HepG2 (cell line): ENCODE measurements at regions not wholly inside any gene's neighbourhood (a gene's known extent, or its start where the extent isn't known, plus 50 kb on each side); places are given as distances from the start of the nearest gene placed in this dataset.
A peak's percentile ranks its signal among the peaks of the same experiment; 100 is the strongest.

ENCODE experiments used
- ATAC-seq: fragments of 200-7000 bp; cut with Tn5 transposase; 3 replicates; pipeline ENCODE4 v1.9.1; 2020; ENCODE audit warnings: mild to moderate bottlenecking, moderate library complexity
- BruUV-seq: library from RNA; stranded (reverse); fragments of 400-500 nt; replicated peaks from 2 replicates; lab custom pipeline; 2021; lab: Mats Ljungman, UMichigan
- CTCF ChIA-PET: fragments of 300-600 bp; formaldehyde crosslinking; extraction: SDS; loops from one replicate; lab custom pipeline; 2021; ENCODE audit warnings: low total read pairs, inconsistent platforms, low intra/inter-chr PET ratio; lab: Yijun Ruan, JAX
- POLR2A ChIA-PET: fragments of 350-600 bp; sonication (Branson Sonifier 250); formaldehyde crosslinking; loops from one replicate; lab custom pipeline; 2020; ENCODE audit warnings: antibody characterized with exemption, inconsistent platforms; lab: Yijun Ruan, JAX
- DNase-seq: peaks from one replicate; pipeline ENCODE4 v3.0.0-alpha.2; 2015; ENCODE audit warnings: low spot score
- FAIRE-seq: peaks from 3 replicates; lab custom pipeline; 2011; peaks lifted over from hg19 to GRCh38; lab: Jason Lieb, UNC
- H2AFZ ChIP-seq: one replicate; pipeline ENCODE4 v1.6.1; 2011; ENCODE audit warnings: low read length, inconsistent platforms
- H3K27ac ChIP-seq: fragments of 300-600 bp; 3 replicates; pipeline ENCODE4 v1.8.0; 2011; ENCODE audit warnings: mixed run types, mild to moderate bottlenecking, mixed read lengths, low read length, inconsistent platforms; ENCODE audit not compliant: insufficient read depth; ENCODE audit errors: extremely low read length
- H3K27me3 ChIP-seq, 2 experiments: fragments of 200-600 bp in 1 of 2; 2 replicates in 1 of 2; 3 replicates in 1 of 2; pipeline versions ENCODE4 v1.6.0 to v1.8.0; 2011; ENCODE audit warnings: low read length in 2 of 2, mild to moderate bottlenecking in 2 of 2, moderate library complexity in 2 of 2, inconsistent platforms in 1 of 2; ENCODE audit not compliant: insufficient read depth in 2 of 2, control insufficient read depth in 1 of 2
- H3K36me3 ChIP-seq, 2 experiments: fragments of 200-600 bp in 1 of 2; replicated peaks in 1 of 2; 2 replicates in 1 of 2; 3 replicates in 1 of 2; pipeline versions ENCODE4 v1.5.1 to v1.8.0; 2011; ENCODE audit warnings: low read length in 2 of 2, inconsistent platforms in 1 of 2; ENCODE audit not compliant: insufficient read depth in 2 of 2, control insufficient read depth in 1 of 2
- H3K4me1 ChIP-seq: 2 replicates; pipeline ENCODE4 v1.5.1; 2012; ENCODE audit warnings: low read length, inconsistent platforms; ENCODE audit not compliant: insufficient read depth
- H3K4me2 ChIP-seq: 2 replicates; pipeline ENCODE4 v1.6.0; 2011; ENCODE audit warnings: low read depth, low read length, inconsistent platforms
- H3K4me3 ChIP-seq, 3 experiments: fragments of 200-600 bp in 1 of 3; sonication (generic), shearing (Covaris generic) in 1 of 3; replicated peaks in 1 of 3; 2 replicates each; pipeline ENCODE4 v1.5.1; 2011 to 2016; ENCODE audit warnings: low read length in 3 of 3, inconsistent platforms in 2 of 3, low read depth in 2 of 3, mild to moderate bottlenecking in 2 of 3, control low read depth in 1 of 3, mixed read lengths in 1 of 3; ENCODE audit not compliant: insufficient read depth in 1 of 3
- H3K79me2 ChIP-seq: one replicate; pipeline ENCODE4 v1.6.1; 2011; ENCODE audit warnings: low read length, inconsistent platforms; ENCODE audit not compliant: insufficient read depth
- H3K9ac ChIP-seq: 2 replicates; pipeline ENCODE4 v1.6.0; 2011; ENCODE audit warnings: mild to moderate bottlenecking, low read depth, low read length, inconsistent platforms; ENCODE audit not compliant: insufficient read depth
- H3K9me3 ChIP-seq: 2 replicates; pipeline ENCODE4 v1.5.1; 2012; ENCODE audit warnings: mild to moderate bottlenecking, low read length
- H4K20me1 ChIP-seq: 2 replicates; pipeline ENCODE4 v1.6.0; 2011; ENCODE audit warnings: inconsistent platforms, mild to moderate bottlenecking, low read length, moderate library complexity; ENCODE audit not compliant: insufficient read depth
- CBX5 ChIP-seq: sonication (generic); formaldehyde crosslinking; IDR thresholded peaks from 2 replicates; pipeline ENCODE4 v1.4.0; 2020; ENCODE audit warnings: missing genetic modification reagents, borderline replicate concordance
- ELF3 ChIP-seq: IDR thresholded peaks from 2 replicates; pipeline ENCODE4 v1.6.1; 2016; ENCODE audit warnings: missing genetic modification reagents, missing compliant biosample characterization
- PLSCR1 ChIP-seq: sonication (generic); formaldehyde crosslinking; IDR thresholded peaks from 2 replicates; pipeline ENCODE4 v1.5.0; 2020; ENCODE audit warnings: missing genetic modification reagents, mild to moderate bottlenecking, borderline replicate concordance
- SAFB2 ChIP-seq: sonication (generic); formaldehyde crosslinking; IDR thresholded peaks from 2 replicates; pipeline ENCODE4 v1.5.1; 2020; ENCODE audit warnings: missing genetic modification reagents, low read depth, mild to moderate bottlenecking, borderline replicate concordance
- ZBTB14 ChIP-seq: sonication (generic); formaldehyde crosslinking; IDR thresholded peaks from 2 replicates; pipeline ENCODE4 v1.4.0; 2020; ENCODE audit warnings: missing genetic modification reagents
- ZNF432 ChIP-seq: sonication (generic); formaldehyde crosslinking; IDR thresholded peaks from 2 replicates; pipeline ENCODE4 v1.5.0; 2020; ENCODE audit warnings: missing genetic modification reagents, mild to moderate bottlenecking, borderline replicate concordance
- WGBS: methylation state at CpG from one replicate; pipeline ENCODE4 v1.1.6; 2017; ENCODE audit warnings: low lambda C conversion rate; 5-methylcytosine and 5-hydroxymethylcytosine counted together
- in situ Hi-C: cut with HindIII; loops from 2 replicates; pipeline ENCODE4 v1.10.0; 2017; ENCODE audit warnings: low pct_unique_long_range_greater_than_20kb; ENCODE audit not compliant: extremely low pct_ligation_motif_present
- intact Hi-C: fragments of 100-400 bp; cut with micrococcal nuclease; formaldehyde crosslinking; loops from one replicate; pipeline ENCODE4 v1.10.0; 2022; ENCODE audit not compliant: unreplicated experiment

GRCh38 chr2:70357684-70358071 is 55.8 kb upstream of the FAM136A start:
- Histone ChIP-seq H3K9ac (no peak overlapping the region), H3K4me2 (peak overlapping the region; percentile 4; the same call in 1 of the 2 replicates), H3K79me2 (no peaks in the 10 kb centered on the region), H3K4me3 (no peak overlapping the region), H3K9me3 (no peaks in the 10 kb centered on the region), H3K27ac (no peak overlapping the region), H3K36me3 (no peaks in the 10 kb centered on the region), H4K20me1 (no peaks in the 10 kb centered on the region), H3K4me1 (peaks cover 8% of the 10 kb centered on the region; the same call in 1 of the 2 replicates), H2AFZ (no peak overlapping the region), H3K27me3 (peaks cover 0 to 2% of the 10 kb centered on the region in 2 experiments; a peak in 1 of 5 replicates)
- in situ Hi-C loops: no loop called here
- POLR2A ChIA-PET: interaction anchor here (0.6 kb wide), 1 partner anchor 389 kb away, joined by 4 read pairs; no protein-coding TSS in a partner anchor
- no peak for FAIRE-seq
- DNase-seq: peak; percentile 14
- no TSS peak for BruUV-seq
- ATAC-seq: no peak
- TF ChIP-seq ZNF432 (CRISPR knock-in tag): no peak
- TF ChIP-seq CBX5 (CRISPR knock-in tag): no peak
- no peak for TF ChIP-seq SAFB2 (CRISPR knock-in tag)
- TF ChIP-seq ELF3 (CRISPR knock-in tag): no peak
- TF ChIP-seq PLSCR1 (CRISPR knock-in tag): no peak
- TF ChIP-seq ZBTB14 (CRISPR knock-in tag): no peak
- CTCF ChIA-PET: no interaction called here
- WGBS: 11% methylated on average over 6 of the region's 6 CpGs
- intact Hi-C loops: no loop called here
